ENCODE measurements at regions not wholly inside any gene's neighbourhood (a gene's known extent, or its start where the extent isn't known, plus 50 kb on each side); places are given as distances from the start of the nearest gene placed in this dataset.

DNA sequence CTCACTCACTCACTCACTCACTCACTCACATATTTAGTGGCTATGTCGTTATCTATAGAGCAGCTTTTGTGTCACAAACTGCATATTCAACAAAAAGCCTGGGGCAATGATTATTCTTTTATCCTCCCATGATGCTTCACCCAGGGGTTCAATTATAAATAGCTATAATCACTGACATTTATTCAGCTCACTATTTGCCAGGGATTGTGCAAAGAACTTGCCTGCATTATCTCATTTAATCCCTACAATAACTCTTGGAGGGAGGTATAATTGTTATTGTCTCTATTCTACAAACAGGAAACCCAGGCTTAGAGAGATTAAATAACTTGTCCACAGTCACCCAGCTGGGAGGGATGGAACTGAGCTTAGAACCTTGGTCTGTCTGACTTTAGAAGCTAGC lies 298.0 kb upstream of the MSX2 start:
- Histone ChIP-seq H3K4me2 (ENCODE audit: insufficient read depth in 1 of 2, low read depth in 2 of 2, low read length in 2 of 2) (no peak overlapping the region), H2AK5ac (ENCODE audit: low read depth, low read length) (no peak overlapping the region), H2BK20ac (ENCODE audit: low read length) (no peak overlapping the region), H3K14ac (ENCODE audit: insufficient read length) (no peak overlapping the region), H4K20me1 (replicated peaks in 1 of 2; ENCODE audit: control insufficient read depth in 1 of 2, insufficient read depth in 2 of 2, low read length in 2 of 2) (no peaks in the 10 kb centered on the region), H3K27me3 (replicated peaks in 1 of 4; ENCODE audit: control insufficient read depth in 3 of 4, extremely low read depth in 1 of 4, insufficient read depth in 3 of 4, low read length in 3 of 4) (no peaks in the 10 kb centered on the region), H2BK12ac (ENCODE audit: low read depth, low read length) (no peak overlapping the region), H3K27ac (ENCODE audit: low read depth, low read length) (no peak overlapping the region), H4K8ac (ENCODE audit: extremely low read depth, insufficient read depth, low read length) (no peak overlapping the region), H3K23ac (ENCODE audit: insufficient read length) (no peak overlapping the region), H2BK15ac (ENCODE audit: low read length) (no peak overlapping the region), H3K23me2 (ENCODE audit: low read depth, low read length) (no peaks in the 10 kb centered on the region), H2BK5ac (ENCODE audit: low read depth, low read length) (no peak overlapping the region), H3K36me3 (ENCODE audit: control insufficient read depth in 2 of 4, insufficient read depth in 4 of 4, low read length in 3 of 4) (no peaks in the 10 kb centered on the region), H3K4ac (replicated peaks; ENCODE audit: insufficient read length, low read depth, low read length) (no peak overlapping the region), H3K9me3 (ENCODE audit: insufficient read depth in 2 of 2, low read depth in 1 of 2, low read length in 1 of 2) (no peaks in the 10 kb centered on the region), H3K9ac (replicated peaks in 1 of 4; ENCODE audit: extremely low read depth in 1 of 4, low read depth in 3 of 4, low read length in 3 of 4) (no peak overlapping the region), H3K56ac (replicated peaks; ENCODE audit: insufficient read length, low read depth, low read length) (no peak overlapping the region), H3K79me1 (ENCODE audit: low read depth, low read length) (no peaks in the 10 kb centered on the region), H3K4me1 (replicated peaks in 1 of 4; ENCODE audit: control insufficient read depth in 3 of 4, insufficient read depth in 4 of 4, low read length in 3 of 4) (no peaks in the 10 kb centered on the region), H4K91ac (replicated peaks; ENCODE audit: insufficient read length, low read length) (no peak overlapping the region), H2BK120ac (replicated peaks; ENCODE audit: low read depth, low read length) (no peak overlapping the region), H3K18ac (ENCODE audit: extremely low read depth, low read length) (no peak overlapping the region), H3K79me2 (ENCODE audit: control insufficient read depth in 1 of 2, insufficient read depth in 2 of 2, low read length in 2 of 2) (no peaks in the 10 kb centered on the region), H4K5ac (ENCODE audit: insufficient read length, low read depth, low read length) (no peak overlapping the region), H2AFZ (ENCODE audit: low read length) (no peak overlapping the region), H3K4me3 (ENCODE audit: extremely low read depth in 1 of 4, insufficient read depth in 2 of 4, low read depth in 3 of 4, low read length in 4 of 4) (no peak overlapping the region)
- ChIA-PET POLR2A (ENCODE audit: partially characterized antibody) (interaction anchor here (0.8 kb wide), 1 partner anchor 9 kb away, joined by 3 read pairs; no protein-coding TSS in a partner anchor), CTCF (ENCODE audit: partially characterized antibody) (interaction anchor here (0.6 to 4.3 kb wide), 4 partner anchors 14 to 310 kb away, joined by 3 to 12 read pairs (median 5); no protein-coding TSS in a partner anchor)
- no peak for DNase-seq (ENCODE audit: low read depth in 1 of 2, low spot score in 2 of 2)
- 80% methylated on average over 1 of the region's 1 CpG; no CpG with 5 or more reads in 1 of the 2 experiments for WGBS, 2 experiments (ENCODE audit: extremely low coverage in 1 of 2, insufficient coverage in 1 of 2, insufficient read length in 1 of 2, insufficient replicate concordance in 2 of 2, low coverage in 1 of 2, low lambda C conversion rate in 2 of 2, missing lambda C conversion rate in 1 of 2)
- FAIRE-seq = no peak
- TF ChIP-seq, protein P1, sequence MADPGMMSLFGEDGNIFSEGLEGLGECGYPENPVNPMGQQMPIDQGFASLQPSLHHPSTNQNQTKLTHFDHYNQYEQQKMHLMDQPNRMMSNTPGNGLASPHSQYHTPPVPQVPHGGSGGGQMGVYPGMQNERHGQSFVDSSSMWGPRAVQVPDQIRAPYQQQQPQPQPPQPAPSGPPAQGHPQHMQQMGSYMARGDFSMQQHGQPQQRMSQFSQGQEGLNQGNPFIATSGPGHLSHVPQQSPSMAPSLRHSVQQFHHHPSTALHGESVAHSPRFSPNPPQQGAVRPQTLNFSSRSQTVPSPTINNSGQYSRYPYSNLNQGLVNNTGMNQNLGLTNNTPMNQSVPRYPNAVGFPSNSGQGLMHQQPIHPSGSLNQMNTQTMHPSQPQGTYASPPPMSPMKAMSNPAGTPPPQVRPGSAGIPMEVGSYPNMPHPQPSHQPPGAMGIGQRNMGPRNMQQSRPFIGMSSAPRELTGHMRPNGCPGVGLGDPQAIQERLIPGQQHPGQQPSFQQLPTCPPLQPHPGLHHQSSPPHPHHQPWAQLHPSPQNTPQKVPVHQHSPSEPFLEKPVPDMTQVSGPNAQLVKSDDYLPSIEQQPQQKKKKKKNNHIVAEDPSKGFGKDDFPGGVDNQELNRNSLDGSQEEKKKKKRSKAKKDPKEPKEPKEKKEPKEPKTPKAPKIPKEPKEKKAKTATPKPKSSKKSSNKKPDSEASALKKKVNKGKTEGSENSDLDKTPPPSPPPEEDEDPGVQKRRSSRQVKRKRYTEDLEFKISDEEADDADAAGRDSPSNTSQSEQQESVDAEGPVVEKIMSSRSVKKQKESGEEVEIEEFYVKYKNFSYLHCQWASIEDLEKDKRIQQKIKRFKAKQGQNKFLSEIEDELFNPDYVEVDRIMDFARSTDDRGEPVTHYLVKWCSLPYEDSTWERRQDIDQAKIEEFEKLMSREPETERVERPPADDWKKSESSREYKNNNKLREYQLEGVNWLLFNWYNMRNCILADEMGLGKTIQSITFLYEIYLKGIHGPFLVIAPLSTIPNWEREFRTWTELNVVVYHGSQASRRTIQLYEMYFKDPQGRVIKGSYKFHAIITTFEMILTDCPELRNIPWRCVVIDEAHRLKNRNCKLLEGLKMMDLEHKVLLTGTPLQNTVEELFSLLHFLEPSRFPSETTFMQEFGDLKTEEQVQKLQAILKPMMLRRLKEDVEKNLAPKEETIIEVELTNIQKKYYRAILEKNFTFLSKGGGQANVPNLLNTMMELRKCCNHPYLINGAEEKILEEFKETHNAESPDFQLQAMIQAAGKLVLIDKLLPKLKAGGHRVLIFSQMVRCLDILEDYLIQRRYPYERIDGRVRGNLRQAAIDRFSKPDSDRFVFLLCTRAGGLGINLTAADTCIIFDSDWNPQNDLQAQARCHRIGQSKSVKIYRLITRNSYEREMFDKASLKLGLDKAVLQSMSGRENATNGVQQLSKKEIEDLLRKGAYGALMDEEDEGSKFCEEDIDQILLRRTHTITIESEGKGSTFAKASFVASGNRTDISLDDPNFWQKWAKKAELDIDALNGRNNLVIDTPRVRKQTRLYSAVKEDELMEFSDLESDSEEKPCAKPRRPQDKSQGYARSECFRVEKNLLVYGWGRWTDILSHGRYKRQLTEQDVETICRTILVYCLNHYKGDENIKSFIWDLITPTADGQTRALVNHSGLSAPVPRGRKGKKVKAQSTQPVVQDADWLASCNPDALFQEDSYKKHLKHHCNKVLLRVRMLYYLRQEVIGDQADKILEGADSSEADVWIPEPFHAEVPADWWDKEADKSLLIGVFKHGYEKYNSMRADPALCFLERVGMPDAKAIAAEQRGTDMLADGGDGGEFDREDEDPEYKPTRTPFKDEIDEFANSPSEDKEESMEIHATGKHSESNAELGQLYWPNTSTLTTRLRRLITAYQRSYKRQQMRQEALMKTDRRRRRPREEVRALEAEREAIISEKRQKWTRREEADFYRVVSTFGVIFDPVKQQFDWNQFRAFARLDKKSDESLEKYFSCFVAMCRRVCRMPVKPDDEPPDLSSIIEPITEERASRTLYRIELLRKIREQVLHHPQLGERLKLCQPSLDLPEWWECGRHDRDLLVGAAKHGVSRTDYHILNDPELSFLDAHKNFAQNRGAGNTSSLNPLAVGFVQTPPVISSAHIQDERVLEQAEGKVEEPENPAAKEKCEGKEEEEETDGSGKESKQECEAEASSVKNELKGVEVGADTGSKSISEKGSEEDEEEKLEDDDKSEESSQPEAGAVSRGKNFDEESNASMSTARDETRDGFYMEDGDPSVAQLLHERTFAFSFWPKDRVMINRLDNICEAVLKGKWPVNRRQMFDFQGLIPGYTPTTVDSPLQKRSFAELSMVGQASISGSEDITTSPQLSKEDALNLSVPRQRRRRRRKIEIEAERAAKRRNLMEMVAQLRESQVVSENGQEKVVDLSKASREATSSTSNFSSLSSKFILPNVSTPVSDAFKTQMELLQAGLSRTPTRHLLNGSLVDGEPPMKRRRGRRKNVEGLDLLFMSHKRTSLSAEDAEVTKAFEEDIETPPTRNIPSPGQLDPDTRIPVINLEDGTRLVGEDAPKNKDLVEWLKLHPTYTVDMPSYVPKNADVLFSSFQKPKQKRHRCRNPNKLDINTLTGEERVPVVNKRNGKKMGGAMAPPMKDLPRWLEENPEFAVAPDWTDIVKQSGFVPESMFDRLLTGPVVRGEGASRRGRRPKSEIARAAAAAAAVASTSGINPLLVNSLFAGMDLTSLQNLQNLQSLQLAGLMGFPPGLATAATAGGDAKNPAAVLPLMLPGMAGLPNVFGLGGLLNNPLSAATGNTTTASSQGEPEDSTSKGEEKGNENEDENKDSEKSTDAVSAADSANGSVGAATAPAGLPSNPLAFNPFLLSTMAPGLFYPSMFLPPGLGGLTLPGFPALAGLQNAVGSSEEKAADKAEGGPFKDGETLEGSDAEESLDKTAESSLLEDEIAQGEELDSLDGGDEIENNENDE (IDR thresholded peaks at IDR 0.05; ENCODE audit: insufficient replicate concordance, low read length) = no peak
